ENCODE measurements at regions not wholly inside any gene's neighbourhood (a gene's known extent, or its start where the extent isn't known, plus 50 kb on each side); places are given as distances from the start of the nearest gene placed in this dataset.

DNA sequence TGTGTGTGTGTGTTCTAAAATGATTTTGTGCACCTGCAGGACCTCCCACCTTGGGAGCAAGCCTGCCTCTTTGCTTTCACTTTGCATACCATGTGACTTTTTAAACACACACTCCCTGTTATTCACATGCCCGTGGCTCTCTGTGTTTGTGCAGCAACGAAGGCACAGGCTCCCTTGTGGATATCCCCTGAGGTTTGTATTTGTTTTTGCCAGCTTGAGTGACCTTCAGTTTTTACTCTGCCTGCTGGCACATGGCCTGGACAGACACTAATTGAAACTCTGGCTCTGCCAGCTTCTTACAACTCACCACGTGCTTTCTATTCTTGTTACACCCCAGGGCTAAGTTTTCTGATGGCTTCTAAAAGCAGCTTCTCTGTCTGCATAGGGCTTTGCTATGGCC is 885.8 kb downstream of the SH3BGRL start:
- H3K27me3 Mint-ChIP-seq (ENCODE audit: low read depth) = no peaks in the 10 kb centered on the region
- TF ChIP-seq, protein P1, sequence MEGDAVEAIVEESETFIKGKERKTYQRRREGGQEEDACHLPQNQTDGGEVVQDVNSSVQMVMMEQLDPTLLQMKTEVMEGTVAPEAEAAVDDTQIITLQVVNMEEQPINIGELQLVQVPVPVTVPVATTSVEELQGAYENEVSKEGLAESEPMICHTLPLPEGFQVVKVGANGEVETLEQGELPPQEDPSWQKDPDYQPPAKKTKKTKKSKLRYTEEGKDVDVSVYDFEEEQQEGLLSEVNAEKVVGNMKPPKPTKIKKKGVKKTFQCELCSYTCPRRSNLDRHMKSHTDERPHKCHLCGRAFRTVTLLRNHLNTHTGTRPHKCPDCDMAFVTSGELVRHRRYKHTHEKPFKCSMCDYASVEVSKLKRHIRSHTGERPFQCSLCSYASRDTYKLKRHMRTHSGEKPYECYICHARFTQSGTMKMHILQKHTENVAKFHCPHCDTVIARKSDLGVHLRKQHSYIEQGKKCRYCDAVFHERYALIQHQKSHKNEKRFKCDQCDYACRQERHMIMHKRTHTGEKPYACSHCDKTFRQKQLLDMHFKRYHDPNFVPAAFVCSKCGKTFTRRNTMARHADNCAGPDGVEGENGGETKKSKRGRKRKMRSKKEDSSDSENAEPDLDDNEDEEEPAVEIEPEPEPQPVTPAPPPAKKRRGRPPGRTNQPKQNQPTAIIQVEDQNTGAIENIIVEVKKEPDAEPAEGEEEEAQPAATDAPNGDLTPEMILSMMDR (IDR thresholded peaks at IDR 0.05; ENCODE audit: unreplicated experiment) = no peak
- no peak overlapping the region for H3K27ac Mint-ChIP-seq
- no peaks in the 10 kb centered on the region for H3K4me1 Mint-ChIP-seq
- DNase-seq (ENCODE audit: low spot score in 2 of 2, unreplicated experiment in 2 of 2) = no peak
- peaks cover 84% of the 10 kb centered on the region for H3K9me3 Mint-ChIP-seq
- no peaks in the 10 kb centered on the region for H3K36me3 Mint-ChIP-seq
- H3K4me3 Mint-ChIP-seq = no peak overlapping the region

DNA sequence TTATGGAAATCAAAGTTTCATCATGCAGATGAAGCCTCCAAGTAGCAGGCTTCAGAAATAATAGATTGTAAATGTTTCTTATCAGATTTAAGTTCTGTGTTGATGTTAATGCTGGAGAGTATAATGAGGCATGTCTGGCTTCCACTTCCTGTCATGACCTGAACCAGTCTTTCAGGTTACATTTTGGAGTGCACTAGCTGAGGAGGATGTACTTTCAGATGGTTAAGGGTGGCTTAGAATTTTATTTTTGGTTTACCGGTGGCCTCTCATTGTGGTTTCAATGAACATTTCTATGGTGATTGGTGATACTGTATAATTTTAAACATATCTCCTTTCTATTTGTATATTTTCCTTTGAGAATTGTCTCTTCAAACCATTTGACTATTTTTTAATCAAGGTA is 890.4 kb downstream of the SH3BGRL start:
- TF ChIP-seq, protein P1 (IDR thresholded peaks at IDR 0.05; ENCODE audit: unreplicated experiment) = no peak
- Mint-ChIP-seq H3K27ac (no peak overlapping the region), H3K4me3 (no peak overlapping the region), H3K4me1 (no peaks in the 10 kb centered on the region), H3K36me3 (no peaks in the 10 kb centered on the region), H3K27me3 (ENCODE audit: low read depth) (no peaks in the 10 kb centered on the region), H3K9me3 (peaks cover 84% of the 10 kb centered on the region)
- no peak for DNase-seq (ENCODE audit: low spot score in 2 of 2, unreplicated experiment in 2 of 2)

DNA sequence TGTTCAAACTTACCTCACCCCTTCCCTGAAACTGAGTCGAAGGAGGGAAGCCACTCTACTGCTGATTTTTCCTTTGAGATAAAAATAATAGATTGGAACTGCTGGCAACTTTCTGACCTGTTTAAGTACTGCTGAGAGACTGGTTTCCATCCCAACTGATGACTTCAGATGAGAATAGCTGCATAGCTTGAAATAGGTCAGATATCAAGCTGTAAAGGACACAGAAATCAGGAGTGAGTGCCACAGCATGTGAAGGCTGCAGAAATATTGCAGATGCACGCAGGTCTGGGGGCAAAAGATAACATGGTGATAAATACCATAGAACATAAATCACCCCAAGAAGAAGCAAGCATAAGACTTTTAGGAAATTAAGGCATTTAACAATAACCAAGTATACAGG is 923.2 kb downstream of the SH3BGRL start:
- H3K4me3 Mint-ChIP-seq = no peak overlapping the region
- H3K27me3 Mint-ChIP-seq (ENCODE audit: low read depth) = no peaks in the 10 kb centered on the region
- DNase-seq (ENCODE audit: low spot score in 2 of 2, unreplicated experiment in 2 of 2) = no peak
- no peak overlapping the region for H3K27ac Mint-ChIP-seq
- H3K9me3 Mint-ChIP-seq = peaks cover 69% of the 10 kb centered on the region
- no peaks in the 10 kb centered on the region for H3K36me3 Mint-ChIP-seq
- TF ChIP-seq, protein P1 (IDR thresholded peaks at IDR 0.05; ENCODE audit: unreplicated experiment) = no peak
- H3K4me1 Mint-ChIP-seq = no peaks in the 10 kb centered on the region

DNA sequence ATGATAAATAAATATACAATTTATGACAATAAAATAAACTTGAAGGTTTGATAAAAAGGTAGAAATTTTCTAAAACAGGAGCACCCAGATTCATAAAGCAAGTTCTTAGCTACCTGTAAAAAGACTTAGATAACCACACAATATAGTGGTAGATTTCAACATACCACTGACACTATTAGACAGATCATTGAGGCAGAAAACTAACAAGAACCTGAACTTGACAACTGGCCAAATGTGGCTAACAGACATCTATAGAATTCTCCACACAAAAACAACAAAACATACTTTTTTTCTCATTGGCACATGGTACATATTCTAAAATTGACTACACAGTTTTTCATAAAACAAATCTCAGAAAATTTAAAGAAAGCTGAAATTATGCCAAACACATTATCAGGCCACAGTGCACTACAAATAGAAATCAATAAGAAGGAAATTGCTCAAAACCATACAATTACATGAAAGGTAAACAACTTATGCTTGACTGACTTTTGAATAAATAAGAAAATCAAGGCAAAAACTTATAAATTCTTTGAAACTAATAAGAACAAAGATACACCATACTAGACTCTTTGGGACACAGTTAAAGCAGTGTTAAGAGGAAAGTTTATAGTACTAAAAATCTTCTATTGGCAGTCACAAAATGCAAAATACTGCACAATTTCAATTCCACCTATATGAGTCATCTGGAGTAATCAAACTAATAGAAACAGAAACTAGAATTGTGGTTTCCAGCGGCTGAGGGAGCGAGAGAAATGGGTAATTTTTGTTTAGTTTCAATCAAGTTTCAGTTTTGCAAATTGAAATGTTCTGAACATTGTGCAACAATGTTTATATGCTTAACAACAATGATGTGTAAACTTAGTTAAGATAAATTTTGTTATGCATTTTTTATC is 925.6 kb downstream of the SH3BGRL start:
- no peak overlapping the region for H3K4me3 Mint-ChIP-seq
- H3K27me3 Mint-ChIP-seq (ENCODE audit: low read depth) = no peaks in the 10 kb centered on the region
- no peak for DNase-seq (ENCODE audit: low spot score in 2 of 2, unreplicated experiment in 2 of 2)
- no peaks in the 10 kb centered on the region for H3K36me3 Mint-ChIP-seq
- TF ChIP-seq, protein P1 (IDR thresholded peaks at IDR 0.05; ENCODE audit: unreplicated experiment) = no peak
- H3K9me3 Mint-ChIP-seq = peaks cover 69% of the 10 kb centered on the region
- no peak overlapping the region for H3K27ac Mint-ChIP-seq
- H3K4me1 Mint-ChIP-seq = no peaks in the 10 kb centered on the region

DNA sequence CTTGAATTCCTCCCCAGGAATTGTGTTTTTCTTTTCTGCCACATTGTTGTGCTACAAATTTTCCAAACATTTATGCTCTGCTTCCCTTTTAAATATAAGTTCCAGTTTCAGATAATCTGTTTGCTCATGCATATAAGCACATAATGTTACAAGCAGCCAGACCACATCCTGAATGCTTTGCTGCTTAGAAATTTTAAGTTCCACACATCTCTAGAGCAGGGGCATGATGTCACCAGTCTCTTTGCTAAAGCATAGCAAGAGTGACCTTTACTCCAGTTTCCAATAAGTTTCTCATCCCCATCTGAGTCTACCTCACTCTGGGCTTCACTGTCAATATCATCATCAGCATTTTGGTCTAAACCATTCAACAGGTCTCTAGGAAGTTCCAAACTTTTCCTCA is 932.5 kb downstream of the SH3BGRL start:
- H3K36me3 Mint-ChIP-seq = no peaks in the 10 kb centered on the region
- peaks cover 80% of the 10 kb centered on the region for H3K9me3 Mint-ChIP-seq
- H3K4me1 Mint-ChIP-seq = no peaks in the 10 kb centered on the region
- no peak overlapping the region for H3K4me3 Mint-ChIP-seq
- H3K27ac Mint-ChIP-seq = no peak overlapping the region
- no peaks in the 10 kb centered on the region for H3K27me3 Mint-ChIP-seq (ENCODE audit: low read depth)
- TF ChIP-seq, protein P1 (IDR thresholded peaks at IDR 0.05; ENCODE audit: unreplicated experiment) = no peak
- no peak for DNase-seq (ENCODE audit: low spot score in 2 of 2, unreplicated experiment in 2 of 2)
